ENCODE measurements at regions not wholly inside any gene's neighbourhood (a gene's known extent, or its start where the extent isn't known, plus 50 kb on each side); places are given as distances from the start of the nearest gene placed in this dataset.
A peak's percentile ranks its signal among the peaks of the same experiment; 100 is the strongest.

DNA sequence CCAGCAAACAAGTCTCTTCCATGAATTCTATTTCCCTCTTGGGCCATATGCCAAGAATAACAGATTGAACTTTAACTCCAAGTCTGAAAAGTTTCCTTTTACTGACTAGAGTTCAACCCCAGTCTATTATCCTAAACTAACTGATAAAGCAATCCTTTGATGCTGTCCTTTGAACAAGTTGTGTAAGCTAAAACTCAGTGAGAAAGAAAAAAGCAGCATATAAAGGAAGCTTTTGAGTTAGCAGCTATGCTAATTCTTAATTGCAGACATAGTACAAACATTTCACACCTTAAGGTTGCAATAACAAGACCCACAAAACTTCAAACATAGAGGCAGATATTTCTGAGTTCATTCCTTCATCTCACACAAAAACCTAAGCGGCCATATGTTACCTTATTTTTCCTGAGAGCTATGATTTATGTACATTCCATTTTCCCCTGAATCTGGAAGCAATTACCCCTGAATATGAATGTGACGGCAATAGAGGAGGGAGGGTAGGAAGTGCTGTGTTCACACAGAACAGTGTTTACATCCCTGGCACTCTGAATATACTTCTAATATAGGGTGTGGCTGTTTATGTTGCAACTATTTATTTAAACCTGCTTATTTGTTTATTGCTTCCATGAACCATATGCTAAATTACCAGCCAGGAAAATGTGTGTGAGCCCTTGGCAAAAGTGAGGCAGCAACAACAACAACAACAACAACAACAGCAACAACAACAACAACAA, 180.6 kb downstream of the IRS1 start (continued):
- TF ChIP-seq, protein P1, sequence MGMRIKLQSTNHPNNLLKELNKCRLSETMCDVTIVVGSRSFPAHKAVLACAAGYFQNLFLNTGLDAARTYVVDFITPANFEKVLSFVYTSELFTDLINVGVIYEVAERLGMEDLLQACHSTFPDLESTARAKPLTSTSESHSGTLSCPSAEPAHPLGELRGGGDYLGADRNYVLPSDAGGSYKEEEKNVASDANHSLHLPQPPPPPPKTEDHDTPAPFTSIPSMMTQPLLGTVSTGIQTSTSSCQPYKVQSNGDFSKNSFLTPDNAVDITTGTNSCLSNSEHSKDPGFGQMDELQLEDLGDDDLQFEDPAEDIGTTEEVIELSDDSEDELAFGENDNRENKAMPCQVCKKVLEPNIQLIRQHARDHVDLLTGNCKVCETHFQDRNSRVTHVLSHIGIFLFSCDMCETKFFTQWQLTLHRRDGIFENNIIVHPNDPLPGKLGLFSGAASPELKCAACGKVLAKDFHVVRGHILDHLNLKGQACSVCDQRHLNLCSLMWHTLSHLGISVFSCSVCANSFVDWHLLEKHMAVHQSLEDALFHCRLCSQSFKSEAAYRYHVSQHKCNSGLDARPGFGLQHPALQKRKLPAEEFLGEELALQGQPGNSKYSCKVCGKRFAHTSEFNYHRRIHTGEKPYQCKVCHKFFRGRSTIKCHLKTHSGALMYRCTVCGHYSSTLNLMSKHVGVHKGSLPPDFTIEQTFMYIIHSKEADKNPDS (CRISPR knock-in tag; IDR thresholded peaks at IDR 0.05): peak; percentile 32; the same call in 1 of the 2 replicates
- TF ChIP-seq ZMYM2 (CRISPR knock-in tag; IDR thresholded peaks at IDR 0.05) (peak; percentile 99), ESRRA (CRISPR knock-in tag; IDR thresholded peaks at IDR 0.05; ENCODE audit: low read depth) (peak; percentile 77; the same call in 1 of the 2 replicates), CBX5 (CRISPR knock-in tag; IDR thresholded peaks at IDR 0.05; ENCODE audit: borderline replicate concordance) (no peak), ZNF430 (CRISPR knock-in tag; IDR thresholded peaks at IDR 0.05) (no peak), RFXANK (CRISPR knock-in tag; IDR thresholded peaks at IDR 0.05) (peak; percentile 80; the same call in 1 of the 2 replicates), ZNF607 (CRISPR knock-in tag; IDR thresholded peaks at IDR 0.05; ENCODE audit: borderline replicate concordance) (0 out of 2 replicates have a peak, but pooled peaks have one; percentile 60), NR2F1 (CRISPR knock-in tag; IDR thresholded peaks at IDR 0.05) (peak; percentile 67 to 84), NR2F2 (IDR thresholded peaks at IDR 0.05; ENCODE audit: borderline replicate concordance, low read depth) (peak; percentile 94), KDM1A (CRISPR knock-in tag; IDR thresholded peaks at IDR 0.05) (peak; percentile 66), ZNF160 (CRISPR knock-in tag; IDR thresholded peaks at IDR 0.05) (0 out of 2 replicates have a peak, but pooled peaks have one; percentile 13), SMAD9 (CRISPR knock-in tag; IDR thresholded peaks at IDR 0.05) (no peak), CCAR2 (optimal IDR thresholded peaks at IDR 0.05; ENCODE audit: low read depth, low read length) (no peak), TCF7L2 (IDR thresholded peaks at IDR 0.05; ENCODE audit: low read depth, low read length) (peak; percentile 94), POGZ (CRISPR knock-in tag; IDR thresholded peaks at IDR 0.05) (peak; percentile 99), ZNF329 (CRISPR knock-in tag; IDR thresholded peaks at IDR 0.05; ENCODE audit: low read depth) (no peak)
- TF ChIP-seq, protein P2, sequence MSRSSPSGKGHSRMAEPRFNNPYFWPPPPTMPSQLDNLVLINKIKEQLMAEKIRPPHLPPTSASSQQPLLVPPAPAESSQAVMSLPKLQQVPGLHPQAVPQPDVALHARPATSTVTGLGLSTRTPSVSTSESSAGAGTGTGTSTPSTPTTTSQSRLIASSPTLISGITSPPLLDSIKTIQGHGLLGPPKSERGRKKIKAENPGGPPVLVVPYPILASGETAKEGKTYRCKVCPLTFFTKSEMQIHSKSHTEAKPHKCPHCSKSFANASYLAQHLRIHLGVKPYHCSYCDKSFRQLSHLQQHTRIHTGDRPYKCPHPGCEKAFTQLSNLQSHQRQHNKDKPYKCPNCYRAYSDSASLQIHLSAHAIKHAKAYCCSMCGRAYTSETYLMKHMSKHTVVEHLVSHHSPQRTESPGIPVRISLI (CRISPR knock-in tag; IDR thresholded peaks at IDR 0.05; ENCODE audit: borderline replicate concordance): peak; percentile 92
- TF ChIP-seq, protein P3, sequence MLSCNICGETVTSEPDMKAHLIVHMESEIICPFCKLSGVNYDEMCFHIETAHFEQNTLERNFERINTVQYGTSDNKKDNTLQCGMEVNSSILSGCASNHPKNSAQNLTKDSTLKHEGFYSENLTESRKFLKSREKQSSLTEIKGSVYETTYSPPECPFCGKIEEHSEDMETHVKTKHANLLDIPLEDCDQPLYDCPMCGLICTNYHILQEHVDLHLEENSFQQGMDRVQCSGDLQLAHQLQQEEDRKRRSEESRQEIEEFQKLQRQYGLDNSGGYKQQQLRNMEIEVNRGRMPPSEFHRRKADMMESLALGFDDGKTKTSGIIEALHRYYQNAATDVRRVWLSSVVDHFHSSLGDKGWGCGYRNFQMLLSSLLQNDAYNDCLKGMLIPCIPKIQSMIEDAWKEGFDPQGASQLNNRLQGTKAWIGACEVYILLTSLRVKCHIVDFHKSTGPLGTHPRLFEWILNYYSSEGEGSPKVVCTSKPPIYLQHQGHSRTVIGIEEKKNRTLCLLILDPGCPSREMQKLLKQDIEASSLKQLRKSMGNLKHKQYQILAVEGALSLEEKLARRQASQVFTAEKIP (CRISPR knock-in tag; IDR thresholded peaks at IDR 0.05; ENCODE audit: borderline replicate concordance): no peak
- TF ChIP-seq, protein P4, sequence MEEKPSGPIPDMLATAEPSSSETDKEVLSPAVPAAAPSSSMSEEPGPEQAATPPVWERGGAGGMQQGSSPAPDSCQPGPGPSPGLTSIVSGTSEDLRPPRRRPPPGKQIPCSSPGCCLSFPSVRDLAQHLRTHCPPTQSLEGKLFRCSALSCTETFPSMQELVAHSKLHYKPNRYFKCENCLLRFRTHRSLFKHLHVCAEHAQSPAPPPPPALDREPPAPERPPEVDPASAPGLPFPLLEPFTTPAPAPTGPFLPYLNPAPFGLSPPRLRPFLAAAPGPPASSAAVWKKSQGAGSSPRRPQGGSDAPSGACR (CRISPR knock-in tag; IDR thresholded peaks at IDR 0.05): peak; percentile 86
- TF ChIP-seq, protein P5, sequence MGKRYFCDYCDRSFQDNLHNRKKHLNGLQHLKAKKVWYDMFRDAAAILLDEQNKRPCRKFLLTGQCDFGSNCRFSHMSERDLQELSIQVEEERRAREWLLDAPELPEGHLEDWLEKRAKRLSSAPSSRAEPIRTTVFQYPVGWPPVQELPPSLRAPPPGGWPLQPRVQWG (CRISPR knock-in tag; IDR thresholded peaks at IDR 0.05; ENCODE audit: borderline replicate concordance, low read depth): no peak
- TF ChIP-seq, protein P6, sequence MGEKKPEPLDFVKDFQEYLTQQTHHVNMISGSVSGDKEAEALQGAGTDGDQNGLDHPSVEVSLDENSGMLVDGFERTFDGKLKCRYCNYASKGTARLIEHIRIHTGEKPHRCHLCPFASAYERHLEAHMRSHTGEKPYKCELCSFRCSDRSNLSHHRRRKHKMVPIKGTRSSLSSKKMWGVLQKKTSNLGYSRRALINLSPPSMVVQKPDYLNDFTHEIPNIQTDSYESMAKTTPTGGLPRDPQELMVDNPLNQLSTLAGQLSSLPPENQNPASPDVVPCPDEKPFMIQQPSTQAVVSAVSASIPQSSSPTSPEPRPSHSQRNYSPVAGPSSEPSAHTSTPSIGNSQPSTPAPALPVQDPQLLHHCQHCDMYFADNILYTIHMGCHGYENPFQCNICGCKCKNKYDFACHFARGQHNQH (CRISPR knock-in tag; IDR thresholded peaks at IDR 0.05): peak; percentile 64; the same call in 1 of the 2 replicates
